Spleen (tissue), 11 donors: ENCODE measurements at regions not wholly inside any gene's neighbourhood (a gene's known extent, or its start where the extent isn't known, plus 50 kb on each side); places are given as distances from the start of the nearest gene placed in this dataset.

Source experiments
- DNase-seq: peaks from one replicate; pipeline ENCODE4 v3.0.0-alpha.2; 2020
- H3K27ac ChIP-seq, 8 donors: fragments of 200-600 bp; sonication (generic) in 7 of 8; 1 replicate in 4 of 8; 2 replicates in 4 of 8; pipeline versions ENCODE4 v1.5.0 to v1.8.0; 2016 to 2021; ENCODE audit warnings: inconsistent platforms in 4 of 8, mild to moderate bottlenecking in 4 of 8, moderate library complexity in 1 of 8
- H3K27me3 ChIP-seq, 7 donors: fragments of 200-600 bp; sonication (generic) in 6 of 7; replicated peaks in 1 of 7; 1 replicate in 4 of 7; 2 replicates in 3 of 7; pipeline versions ENCODE4 v1.5.0 to v1.8.0; 2016 to 2021; ENCODE audit warnings: inconsistent platforms in 3 of 7, mild to moderate bottlenecking in 1 of 7
- H3K36me3 ChIP-seq, 6 donors: fragments of 200-600 bp; sonication (generic) in 5 of 6; 1 replicate in 4 of 6; 2 replicates in 2 of 6; pipeline versions ENCODE4 v1.5.0 to v1.8.0; 2016 to 2021; ENCODE audit warnings: inconsistent platforms in 2 of 6
- H3K4me1 ChIP-seq, 6 donors: fragments of 200-600 bp; sonication (generic) in 5 of 6; 1 replicate in 3 of 6; 2 replicates in 3 of 6; pipeline versions ENCODE4 v1.5.0 to v1.8.0; 2016 to 2021; ENCODE audit warnings: inconsistent platforms in 3 of 6
- H3K4me3 ChIP-seq, 8 donors: fragments of 200-600 bp; sonication (generic) in 7 of 8; 1 replicate in 4 of 8; 2 replicates in 4 of 8; pipeline versions ENCODE4 v1.5.0 to v1.8.0; 2016 to 2021; ENCODE audit warnings: inconsistent platforms in 4 of 8, mild to moderate bottlenecking in 4 of 8, moderate library complexity in 2 of 8
- H3K9me3 ChIP-seq, 8 donors: fragments of 200-600 bp; sonication (generic) in 7 of 8; 1 replicate in 4 of 8; 2 replicates in 4 of 8; pipeline versions ENCODE4 v1.5.0 to v1.8.0; 2016 to 2021; ENCODE audit warnings: inconsistent platforms in 4 of 8
- CTCF ChIP-seq, 11 experiments: fragments of 200-600 bp in 7 of 11; fragments of 450-650 bp in 4 of 11; sonication (generic) in 4 of 11; IDR thresholded peaks in 8 of 11; conservative IDR thresholded peaks in 3 of 11; 1 replicate in 7 of 11; 2 replicates in 4 of 11; pipeline versions ENCODE4 v1.4.0 to v1.8.0; 2016 to 2021; ENCODE audit warnings: antibody characterized with exemption in 11 of 11, inconsistent platforms in 4 of 11, mild to moderate bottlenecking in 1 of 11
- POLR2A ChIP-seq, 3 donors: fragments of 450-650 bp; IDR thresholded peaks; one replicate each; pipeline ENCODE4 v1.5.1; 2017; ENCODE audit warnings: antibody characterized with exemption in 3 of 3, mild to moderate bottlenecking in 1 of 3
- POLR2AphosphoS5 ChIP-seq, 3 donors: sonication (generic); formaldehyde crosslinking; IDR thresholded peaks; one replicate each; pipeline ENCODE4 v1.5.1; 2017; ENCODE audit warnings: antibody characterized with exemption in 3 of 3
- WGBS, 5 donors: extraction: QIAGEN DNeasy Blood & Tissue Kit in 3 of 5; methylation state at CpG; one replicate each; pipeline versions ENCODE4 v1.1.5 to v1.1.7; 2013 to 2018; 5-methylcytosine and 5-hydroxymethylcytosine counted together
- intact Hi-C: fragments of 100-400 bp; cut with DNase I; formaldehyde crosslinking; loops from one replicate; pipeline ENCODE4 v1.15.0; 2023; ENCODE audit warnings: low total_unique reads
- donor health status: healthy with polysubstance abuse.
- donor health status: DM: no; HTN: no; CAD: no; lungs with moderate emphysema.
- donor health status: DM: no; HTN: no; CAD: no.
- donor health status: Bipolar disorder and iron deficiency.
- donor health status: healthy.
- donor health status: DM: no; HTN: no; CAD: no.
- donor health status: DM: yes; HTN: yes; CAD: no.

- no peak overlapping the region for H3K27ac ChIP-seq
- H3K9me3 ChIP-seq = peaks cover 0 to 20% (median 12%) of the 10 kb centered on the region in 8 donors
- no peak overlapping the region for H3K4me3 ChIP-seq
- TF ChIP-seq POLR2AphosphoS5 (IDR thresholded peaks at IDR 0.05) = no peak
- intact Hi-C loops = no loop called here
- H3K4me1 ChIP-seq = no peaks in the 10 kb centered on the region
- H3K36me3 ChIP-seq = no peaks in the 10 kb centered on the region
- H3K27me3 ChIP-seq = no peaks in the 10 kb centered on the region
- no peak for DNase-seq
Measured at GRCh38 chr3:163957072-163957471, 1121.2 kb downstream of the SI start.

- H3K36me3 ChIP-seq = no peaks in the 10 kb centered on the region
- H3K4me1 ChIP-seq = no peaks in the 10 kb centered on the region
Measured at GRCh38 chr3:163953526-163953925, 1124.8 kb downstream of the SI start.

GRCh38 chr3:163952499-163952898 is 1125.8 kb downstream of the SI start:
- 75 to 90% (median 88%) methylated on average over 3 of the region's 3 CpGs for WGBS, 5 donors
- Histone ChIP-seq H3K27ac (no peak overlapping the region), H3K4me3 (no peak overlapping the region), H3K4me1 (no peaks in the 10 kb centered on the region), H3K36me3 (no peaks in the 10 kb centered on the region), H3K27me3 (no peaks in the 10 kb centered on the region), H3K9me3 (peaks cover 0 to 7% (median 0%) of the 10 kb centered on the region in 8 donors)
- intact Hi-C loops = no loop called here
- no peak for DNase-seq
- TF ChIP-seq POLR2AphosphoS5 (IDR thresholded peaks at IDR 0.05) (no peak), POLR2A (IDR thresholded peaks at IDR 0.05) (no peak), CTCF (IDR thresholded peaks at IDR 0.05 in 8 of 11, conservative IDR thresholded peaks at IDR 0.05 in 3 of 11) (no peak)

More at GRCh38 chr3:163953526-163953925, 1124.8 kb downstream of the SI start:
- H3K9me3 ChIP-seq = peaks cover 0 to 7% (median 0%) of the 10 kb centered on the region in 8 donors
- intact Hi-C loops = no loop called here
- 60 to 79% (median 66%) methylated on average over 5 to 9 of the region's 9 CpGs for whole genome bisulfite sequencing, 5 donors
- no peak for TF ChIP-seq POLR2A (IDR thresholded peaks at IDR 0.05)
- TF ChIP-seq CTCF (IDR thresholded peaks at IDR 0.05 in 8 of 11, conservative IDR thresholded peaks at IDR 0.05 in 3 of 11) = no peak
- TF ChIP-seq POLR2AphosphoS5 (IDR thresholded peaks at IDR 0.05) = no peak
- H3K4me3 ChIP-seq = no peak overlapping the region
- H3K27ac ChIP-seq = no peak overlapping the region
- H3K27me3 ChIP-seq = no peaks in the 10 kb centered on the region
- DNase-seq = no peak

GRCh38 chr3:163951397-163951987 is 1126.8 kb downstream of the SI start:
- Histone ChIP-seq H3K27me3 (no peaks in the 10 kb centered on the region), H3K36me3 (no peaks in the 10 kb centered on the region), H3K9me3 (peaks cover 0 to 7% (median under 1%) of the 10 kb centered on the region in 8 donors), H3K4me1 (no peaks in the 10 kb centered on the region), H3K4me3 (no peak overlapping the region), H3K27ac (no peak overlapping the region)
- 26 to 39% (median 30%) methylated on average over 2 of the region's 2 CpGs for WGBS, 5 donors
- no peak for DNase-seq
- intact Hi-C loops = no loop called here
- no peak for TF ChIP-seq POLR2A (IDR thresholded peaks at IDR 0.05)
- TF ChIP-seq CTCF (IDR thresholded peaks at IDR 0.05 in 8 of 11, conservative IDR thresholded peaks at IDR 0.05 in 3 of 11) = no peak
- no peak for TF ChIP-seq POLR2AphosphoS5 (IDR thresholded peaks at IDR 0.05)

GRCh38 chr3:163946785-163947184 is 1131.5 kb downstream of the SI start:
- no peak overlapping the region for H3K27ac ChIP-seq
- WGBS, 5 donors = 72 to 98% (median 92%) methylated on average over 4 of the region's 4 CpGs
- H3K9me3 ChIP-seq = peaks cover 0 to 12% (median 3%) of the 10 kb centered on the region in 8 donors
- H3K4me1 ChIP-seq = no peaks in the 10 kb centered on the region
- H3K27me3 ChIP-seq = no peaks in the 10 kb centered on the region
- H3K4me3 ChIP-seq = no peak overlapping the region
- no peak for DNase-seq
- H3K36me3 ChIP-seq = no peaks in the 10 kb centered on the region
- no peak for TF ChIP-seq POLR2AphosphoS5 (IDR thresholded peaks at IDR 0.05)
- no peak for TF ChIP-seq CTCF (IDR thresholded peaks at IDR 0.05 in 8 of 11, conservative IDR thresholded peaks at IDR 0.05 in 3 of 11)
- no peak for TF ChIP-seq POLR2A (IDR thresholded peaks at IDR 0.05)
- intact Hi-C loops = no loop called here
